GM19467 (cell line): ENCODE measurements at regions not wholly inside any gene's neighbourhood (a gene's known extent, or its start where the extent isn't known, plus 50 kb on each side); places are given as distances from the start of the nearest gene placed in this dataset.
"Not testable (repeated sequence)": the region's sequence is repeated elsewhere in the genome, so short reads cannot be mapped to it uniquely, and the experiment has no call there.

Source experiments
- ATAC-seq: cut with Tn5 transposase; IDR thresholded peaks from one replicate; pipeline ENCODE4 v1.9.1; 2021; ENCODE audit warnings: mild to moderate bottlenecking, moderate library complexity; ENCODE audit not compliant: unreplicated experiment

DNA sequence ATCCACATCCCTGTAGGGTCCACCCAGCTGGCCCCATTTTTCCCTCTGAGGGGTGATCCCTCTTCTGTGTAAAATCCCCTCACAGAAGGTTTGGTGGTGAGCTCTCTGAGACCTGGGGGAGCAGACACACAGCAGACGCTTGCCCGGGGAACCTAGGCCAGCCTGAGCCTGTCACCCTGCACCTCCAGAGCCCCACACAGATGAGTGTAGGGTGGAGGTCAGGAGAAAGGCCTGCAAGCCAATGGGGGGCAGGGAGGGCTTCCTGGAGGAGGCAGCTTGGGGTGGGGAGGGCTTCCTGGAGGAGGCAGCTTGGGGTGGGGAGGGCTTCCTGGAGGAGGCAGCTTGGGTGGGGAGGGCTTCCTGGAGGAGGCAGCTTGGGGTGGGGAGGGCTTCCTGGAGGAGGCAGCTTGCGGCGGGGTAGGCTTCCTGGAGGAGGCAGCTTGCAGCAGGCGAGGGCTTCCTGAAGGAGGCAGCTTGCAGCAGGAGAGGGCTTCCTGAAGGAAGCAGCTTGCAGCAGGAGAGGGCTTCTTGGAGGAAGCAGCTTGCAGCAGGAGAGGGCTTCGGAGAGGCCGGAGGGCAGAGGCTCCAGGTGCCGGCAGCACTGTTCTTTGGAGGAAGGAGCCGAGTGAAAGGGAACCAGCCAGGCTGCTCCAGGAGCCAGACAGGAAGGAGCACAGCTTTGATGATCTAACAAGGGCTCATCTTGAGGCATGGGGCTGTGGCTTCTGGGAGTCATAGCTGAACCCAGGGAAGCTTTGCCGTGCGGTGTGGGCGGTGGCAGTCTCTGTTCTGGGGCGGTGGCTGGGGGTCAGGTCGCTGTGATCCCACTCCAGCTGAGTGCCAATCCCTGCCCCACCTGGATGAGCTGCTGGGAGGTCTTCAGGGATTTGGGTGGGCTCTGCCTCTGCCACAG, 83.7 kb upstream of the ZNF469 start:
- ATAC-seq: no peak

DNA sequence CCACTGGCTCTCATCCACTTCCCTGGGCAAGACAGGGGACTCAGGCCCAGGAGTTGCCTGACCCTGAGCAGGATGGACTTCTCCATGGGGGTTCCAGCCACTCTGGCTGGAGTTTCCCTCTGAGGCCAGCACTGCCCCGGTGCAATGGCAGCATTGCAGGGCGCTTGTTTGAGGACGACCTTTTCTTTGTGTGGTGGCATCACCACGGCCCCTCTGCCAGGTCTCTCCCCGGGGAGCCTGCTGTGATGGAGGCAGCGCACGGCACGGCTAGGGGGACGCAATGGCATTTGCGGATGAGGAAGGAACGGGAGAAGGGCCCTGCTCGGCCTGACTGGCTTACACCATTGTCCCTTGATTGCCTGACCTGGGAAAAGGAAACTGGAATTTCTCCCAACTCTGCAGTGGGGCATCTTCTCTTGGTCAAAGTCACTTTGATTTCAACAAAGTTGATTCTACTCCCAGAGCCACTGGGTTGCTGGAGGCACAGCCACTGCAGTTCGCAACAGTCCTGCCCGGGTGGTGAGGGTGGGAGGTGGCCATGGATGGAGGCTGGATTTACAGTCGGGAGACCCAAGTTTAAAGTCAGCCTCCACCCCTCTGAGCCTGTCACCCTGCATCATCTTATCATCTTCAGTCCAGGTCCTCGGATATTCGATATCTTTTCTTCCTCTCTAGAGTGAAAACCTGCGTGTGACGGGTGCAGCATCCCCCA, 82.9 kb upstream of the ZNF469 start:
- ATAC-seq: no peak

DNA sequence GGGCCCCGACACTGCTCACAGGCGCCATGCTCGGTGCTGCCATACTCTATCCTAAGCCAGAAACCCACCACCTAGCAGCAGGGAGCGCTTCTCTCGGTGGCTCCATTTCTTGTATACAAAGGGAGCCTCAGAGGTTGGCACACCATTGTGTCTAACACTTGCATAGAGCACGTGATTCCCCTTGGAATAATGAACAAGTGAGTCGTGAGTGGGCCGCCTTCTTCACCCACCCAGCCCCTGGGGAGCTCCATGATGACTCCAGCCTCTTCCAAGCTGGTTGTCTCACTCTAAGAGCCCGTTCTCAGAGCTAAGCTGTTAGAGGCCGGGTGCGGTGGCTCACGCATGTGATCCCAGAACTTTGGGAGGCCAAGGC, 82.3 kb upstream of the ZNF469 start:
- no peak for ATAC-seq

- no peak for ATAC-seq
These were observed 81.3 kb upstream of the ZNF469 start for GRCh38 chr16:88301431-88301830.

- no peak for ATAC-seq
These were observed 80.9 kb upstream of the ZNF469 start for GRCh38 chr16:88301886-88302285.

DNA sequence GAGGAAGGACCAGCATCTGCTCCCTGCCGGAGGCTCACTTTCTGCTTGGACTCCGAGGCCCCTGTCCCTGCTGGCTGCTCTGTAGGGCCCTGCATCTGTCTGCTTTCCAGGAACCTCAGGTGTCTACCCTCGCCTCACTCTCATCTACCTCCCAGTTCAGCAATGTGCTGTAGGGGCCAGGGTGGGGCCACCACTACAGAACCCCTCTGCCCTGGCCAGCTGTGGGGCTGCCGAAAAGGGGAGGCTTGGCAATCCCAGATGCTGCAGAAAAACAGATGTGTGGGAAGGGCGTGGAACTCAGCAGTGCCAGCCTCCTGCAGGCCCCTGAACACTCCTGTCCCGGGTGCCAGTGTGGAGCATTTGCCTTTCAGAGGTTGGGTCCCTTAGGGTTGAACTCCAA, 80.1 kb upstream of the ZNF469 start:
- ATAC-seq: no peak

DNA sequence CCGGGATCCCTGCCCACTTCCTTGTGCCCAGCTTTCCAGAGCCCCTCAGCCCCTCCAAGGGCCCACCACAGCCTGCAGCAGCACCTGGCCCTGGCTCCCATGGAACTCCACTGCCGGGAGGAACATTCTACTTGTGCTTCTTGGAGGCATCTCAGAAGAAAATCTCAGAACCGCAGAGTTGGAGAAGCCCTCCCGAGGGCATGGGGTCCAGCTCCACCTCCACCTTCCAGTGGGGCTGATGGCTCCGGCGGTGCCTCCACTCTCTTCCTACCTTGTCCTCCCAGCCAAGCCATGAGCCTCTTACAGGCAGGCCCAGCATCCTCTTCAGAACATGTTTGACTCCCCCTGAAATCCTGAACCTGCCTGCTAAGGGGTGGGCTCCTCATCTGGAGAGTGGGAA, 79.4 kb upstream of the ZNF469 start:
- no peak for ATAC-seq

GRCh38 chr16:88303890-88304819, 78.6 kb upstream of the ZNF469 start:
- no peak for ATAC-seq

DNA sequence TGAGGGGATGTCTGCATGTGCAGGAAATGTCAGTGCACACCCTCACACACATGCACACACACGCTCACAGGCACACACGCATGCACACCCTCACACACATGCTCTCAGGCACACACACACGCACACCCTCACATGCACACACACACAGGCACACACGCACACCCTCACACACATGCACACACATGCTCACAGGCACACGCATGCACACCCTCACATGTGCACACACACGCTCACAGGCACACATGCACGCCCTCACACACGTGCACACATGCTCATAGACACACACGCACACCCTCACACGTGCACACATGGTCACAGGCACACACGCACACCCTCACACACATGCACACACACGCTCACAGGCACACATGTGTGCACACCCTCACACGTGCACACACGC, 77.6 kb upstream of the ZNF469 start:
- ATAC-seq: no peak

- ATAC-seq: no peak
These were observed 76.3 kb upstream of the ZNF469 start for GRCh38 chr16:88306411-88306810.

GRCh38 chr16:88306860-88307545, 75.8 kb upstream of the ZNF469 start:
- no peak for ATAC-seq

DNA sequence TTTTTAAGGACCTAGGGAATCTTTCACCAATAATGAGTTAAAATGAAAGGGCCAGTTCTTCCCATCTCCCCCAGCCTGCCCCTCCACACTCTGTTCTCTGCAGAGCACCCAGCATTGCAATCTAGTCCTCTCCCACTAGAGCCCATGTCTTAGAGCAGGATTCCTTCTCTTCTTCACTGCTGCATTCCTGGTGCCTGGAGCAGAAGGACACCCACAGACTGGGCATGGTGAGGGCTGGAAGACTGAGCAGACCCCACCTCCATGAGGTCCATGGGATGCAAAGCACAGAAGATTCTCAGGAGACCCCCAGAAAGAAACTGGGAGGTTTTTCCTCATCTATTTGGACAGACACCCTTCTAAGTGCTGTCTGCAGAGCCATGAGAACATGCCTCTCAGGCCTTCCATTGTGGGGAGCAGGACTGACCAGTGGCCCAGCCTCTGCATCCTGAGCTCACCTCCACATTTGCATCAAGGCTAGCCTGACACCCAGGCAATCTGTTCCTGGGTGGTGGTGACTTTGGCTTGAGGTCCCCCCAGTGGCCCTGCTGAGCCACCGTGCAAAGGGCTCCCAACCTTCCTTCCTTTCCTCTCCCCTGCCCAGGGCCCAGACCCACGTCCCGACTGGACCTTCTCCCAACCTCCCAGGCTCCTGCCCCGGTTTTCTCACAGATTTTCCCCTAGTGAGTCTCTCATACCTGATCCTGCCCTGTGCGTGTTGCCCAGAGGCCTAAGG, 74.2 kb upstream of the ZNF469 start:
- no peak for ATAC-seq

DNA sequence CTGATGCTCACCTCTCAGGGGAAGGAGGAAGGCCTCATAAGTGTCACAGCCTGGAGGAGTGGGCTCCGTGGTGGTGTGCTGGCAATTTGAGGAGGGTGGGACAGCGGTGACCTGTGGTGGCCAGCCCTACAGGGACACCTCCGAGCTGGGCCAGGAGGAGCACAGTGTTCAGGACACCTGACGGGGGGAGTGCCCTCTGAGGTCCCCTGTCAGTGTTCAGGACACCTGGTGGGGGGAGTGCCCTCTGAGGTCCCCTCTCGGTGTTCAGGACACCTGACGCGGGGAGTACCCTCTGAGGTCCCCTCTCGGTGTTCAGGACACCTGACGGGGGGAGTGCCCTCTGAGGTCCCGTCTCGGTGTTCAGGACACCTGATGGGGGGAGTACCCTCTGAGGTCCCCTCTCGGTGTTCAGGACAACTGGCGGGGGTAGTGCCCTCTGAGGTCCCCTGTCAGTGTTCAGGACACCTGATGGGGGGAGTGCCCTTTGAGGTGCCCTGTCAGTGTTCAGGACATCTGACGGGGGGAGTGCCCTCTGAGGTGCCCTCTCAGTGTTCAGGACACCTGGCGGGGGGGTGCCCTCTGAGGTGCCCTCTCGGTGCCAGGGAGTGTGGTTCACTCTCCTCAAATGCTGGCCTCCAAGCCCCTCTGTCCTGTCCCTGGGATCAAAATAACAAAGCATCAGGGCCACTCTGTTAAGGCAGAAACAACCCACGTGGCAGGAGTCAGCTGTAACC, 73.4 kb upstream of the ZNF469 start:
- ATAC-seq: no peak

DNA sequence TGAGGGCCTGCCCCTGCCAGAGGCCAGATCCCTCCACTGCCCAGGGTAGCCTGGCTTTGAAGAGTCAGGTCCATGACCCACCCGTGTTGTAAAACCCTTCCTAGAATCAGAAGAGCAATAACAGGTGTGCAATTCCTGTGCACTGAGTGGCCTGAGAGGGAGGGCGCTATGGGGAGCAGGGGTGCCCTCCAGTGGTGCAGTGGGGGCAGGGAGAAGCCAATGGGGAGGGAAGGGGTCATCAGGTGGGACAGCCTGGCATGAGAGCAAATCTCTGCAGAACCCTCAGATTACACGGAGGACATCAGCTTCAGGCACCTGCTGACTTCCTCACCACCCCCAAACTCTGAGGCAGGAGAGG, 72.9 kb upstream of the ZNF469 start:
- ATAC-seq: no peak

DNA sequence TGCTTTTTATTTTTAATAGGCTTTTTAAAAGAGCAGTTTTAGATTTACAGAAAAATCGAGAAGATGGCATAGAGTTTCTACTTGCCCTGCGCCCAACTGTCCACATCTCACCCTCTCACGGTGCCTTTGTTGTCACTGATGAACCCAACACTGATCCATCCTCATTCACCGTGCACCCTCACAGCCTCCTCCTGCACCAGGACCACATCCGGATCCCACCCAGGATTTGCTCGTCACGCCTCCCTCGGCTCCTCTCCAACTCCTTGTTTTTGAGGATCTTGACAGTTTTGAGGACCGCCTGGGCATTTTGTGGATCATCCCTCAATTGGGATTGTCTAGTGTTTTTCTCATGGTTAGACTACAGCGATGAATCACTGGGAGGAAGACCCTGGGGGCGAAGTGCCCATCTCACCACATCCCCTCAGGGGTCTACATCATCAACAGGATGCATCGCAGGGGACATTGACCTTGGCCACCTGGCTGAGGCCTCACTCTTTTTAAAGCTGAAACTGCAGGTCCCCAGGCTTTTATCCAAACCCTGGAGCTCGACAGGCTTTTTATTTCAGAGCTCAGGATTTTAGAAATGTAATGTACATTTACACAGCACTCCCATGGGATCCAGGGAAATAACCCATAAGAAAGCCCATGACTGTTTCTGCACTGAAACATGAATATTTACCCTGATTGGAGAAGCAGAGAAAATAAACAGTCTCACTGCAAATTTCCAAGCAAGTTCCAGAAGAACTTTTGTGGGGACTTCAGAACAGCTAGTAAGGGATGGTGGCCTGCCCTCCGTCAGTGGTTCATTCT, 71.8 kb upstream of the ZNF469 start:
- ATAC-seq: no peak

GRCh38 chr16:88311860-88312259, 70.9 kb upstream of the ZNF469 start:
- not testable (repeated sequence) for ATAC-seq

- ATAC-seq: no peak
These were observed 70.0 kb upstream of the ZNF469 start for GRCh38 chr16:88312732-88313131.

DNA sequence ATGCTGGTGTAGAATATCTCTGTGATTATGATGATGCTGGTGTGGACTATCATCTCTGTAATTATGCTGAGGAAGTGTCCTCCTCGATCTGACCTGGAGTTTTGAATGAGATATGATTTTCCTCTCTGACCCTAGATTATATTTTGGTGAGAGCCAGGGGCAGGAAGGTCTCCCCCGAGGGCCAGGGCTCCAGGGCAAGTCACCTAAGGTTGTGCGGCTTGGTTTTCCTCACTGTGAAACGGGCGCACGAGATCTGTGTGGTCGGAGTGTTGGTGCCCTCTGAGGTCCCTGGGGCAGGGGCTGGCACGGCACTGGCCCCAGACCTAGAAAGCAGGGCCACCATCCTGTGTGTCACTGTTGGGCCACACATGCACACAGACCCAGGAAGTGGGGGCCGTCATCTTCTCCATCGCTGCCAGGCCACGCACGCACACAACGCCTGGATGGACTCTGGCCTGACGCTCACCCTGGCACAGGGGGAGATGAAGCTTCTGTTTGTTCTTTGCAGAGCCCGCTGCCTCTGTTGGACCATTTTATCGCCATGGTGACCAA, 67.7 kb upstream of the ZNF469 start:
- no peak for ATAC-seq
